Suppressor macrophage treated with lipopolysaccharide for 1 hour (primary cell): ENCODE measurements at regions not wholly inside any gene's neighbourhood (a gene's known extent, or its start where the extent isn't known, plus 50 kb on each side); places are given as distances from the start of the nearest gene placed in this dataset.

Source experiments
- DNase-seq, 3 donors: peaks; one replicate each; pipeline ENCODE4 v3.0.0-alpha.2; 2020 to 2022

DNA sequence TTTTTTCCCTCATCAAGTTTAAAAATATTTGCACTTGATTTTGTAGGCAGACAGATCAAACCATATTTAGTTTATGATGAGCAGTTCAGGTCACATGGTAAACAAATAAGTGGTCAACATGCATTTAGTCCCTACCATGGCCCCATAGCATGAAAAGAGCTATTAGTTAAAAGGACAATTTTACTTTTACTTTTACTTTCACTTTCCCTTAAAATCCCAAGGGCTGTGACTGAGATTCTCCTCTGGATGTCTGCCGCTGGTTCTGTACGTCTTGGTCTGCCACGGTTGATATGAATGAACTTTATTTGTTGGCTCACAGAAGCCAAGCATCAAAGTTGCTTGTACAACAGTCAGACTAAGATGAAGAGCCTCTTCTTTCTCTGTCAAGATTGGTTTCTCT is 626.2 kb upstream of the CDH7 start:
- DNase-seq: no peak

- DNase-seq: no peak
Measured at GRCh38 chr18:65103864-65104263, 646.9 kb upstream of the CDH7 start.

- DNase-seq: no peak
Measured at GRCh38 chr18:65093346-65093745, 657.5 kb upstream of the CDH7 start.

DNA sequence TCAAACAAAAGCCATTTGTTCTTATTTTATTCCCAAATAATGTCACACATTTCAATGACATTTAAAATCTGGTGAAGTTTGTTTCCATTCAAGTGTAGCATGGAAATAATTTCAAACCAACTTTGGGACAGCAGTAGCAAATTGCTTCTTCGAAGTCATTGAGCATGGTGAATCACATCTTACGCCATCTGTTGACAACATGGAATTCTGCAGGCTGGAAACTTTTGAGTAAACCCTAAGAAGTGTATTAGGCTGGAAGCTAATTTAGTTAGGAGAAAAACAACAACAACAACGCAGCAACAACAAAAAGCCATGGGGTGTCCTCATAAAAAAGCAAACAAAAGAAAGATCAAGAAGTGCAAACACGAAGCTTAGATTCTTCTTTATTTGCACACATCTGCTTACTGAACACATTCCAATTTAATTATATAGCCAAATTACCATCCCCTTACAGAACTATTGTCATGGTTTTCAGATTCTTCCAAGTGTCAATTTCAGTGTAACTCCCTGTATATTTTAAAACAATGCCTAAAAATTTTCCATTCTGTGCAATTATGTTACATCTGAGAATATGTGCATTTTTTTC is 659.0 kb upstream of the CDH7 start:
- DNase-seq: peak; percentile 8 to 21 (median 16)

- no peak for DNase-seq
Measured at GRCh38 chr18:65082907-65083306, 667.9 kb upstream of the CDH7 start.

DNA sequence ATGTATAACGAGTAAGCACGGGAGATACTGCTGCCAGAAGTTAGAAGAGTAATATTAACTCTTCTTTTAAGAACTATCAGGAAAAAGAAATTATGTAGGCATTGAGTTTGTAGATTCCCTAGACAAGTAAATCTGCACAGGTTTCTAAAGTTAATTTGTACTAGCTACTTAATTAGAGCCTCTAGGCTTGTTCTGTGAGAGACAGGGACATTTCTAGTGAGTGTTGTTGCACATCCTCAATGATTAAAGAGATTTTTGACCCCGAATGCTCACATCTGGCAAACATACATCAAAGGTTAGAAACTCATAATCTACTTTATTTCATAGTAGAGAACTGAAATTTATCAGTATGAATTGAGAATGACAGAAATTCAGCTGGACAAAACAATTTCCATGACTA is 669.0 kb upstream of the CDH7 start:
- no peak for DNase-seq

- DNase-seq: no peak
Measured at GRCh38 chr18:65073060-65073550, 677.7 kb upstream of the CDH7 start.

DNA sequence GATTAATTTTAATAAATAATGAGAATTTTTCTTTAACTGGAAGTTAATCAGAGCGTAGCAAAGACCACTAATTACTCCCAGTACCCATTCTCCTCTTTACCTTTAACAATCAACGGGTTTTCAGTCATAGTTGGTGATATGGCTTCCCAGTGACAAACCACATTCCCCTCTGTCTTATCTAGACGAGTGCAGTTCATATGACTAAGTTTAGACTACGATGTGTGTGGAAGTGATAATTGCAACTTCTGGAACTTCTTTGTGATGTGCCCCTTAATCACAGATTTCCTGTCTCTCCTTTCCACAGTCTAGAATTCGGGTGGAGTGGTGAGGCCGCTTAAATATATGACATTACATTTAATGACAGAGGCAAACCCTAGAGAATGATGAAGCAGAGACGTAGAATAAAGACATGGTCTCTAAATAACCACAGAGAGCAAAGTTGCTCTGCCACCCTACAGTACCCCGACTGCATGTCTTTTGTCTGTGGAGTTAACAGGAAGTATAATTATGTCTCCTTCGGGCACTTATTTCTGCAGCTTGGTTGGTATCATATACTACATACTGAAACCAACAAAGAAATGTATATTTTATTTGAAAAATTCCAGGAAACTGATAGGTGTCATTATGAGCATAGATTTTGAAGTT is 693.3 kb upstream of the CDH7 start:
- no peak for DNase-seq

DNA sequence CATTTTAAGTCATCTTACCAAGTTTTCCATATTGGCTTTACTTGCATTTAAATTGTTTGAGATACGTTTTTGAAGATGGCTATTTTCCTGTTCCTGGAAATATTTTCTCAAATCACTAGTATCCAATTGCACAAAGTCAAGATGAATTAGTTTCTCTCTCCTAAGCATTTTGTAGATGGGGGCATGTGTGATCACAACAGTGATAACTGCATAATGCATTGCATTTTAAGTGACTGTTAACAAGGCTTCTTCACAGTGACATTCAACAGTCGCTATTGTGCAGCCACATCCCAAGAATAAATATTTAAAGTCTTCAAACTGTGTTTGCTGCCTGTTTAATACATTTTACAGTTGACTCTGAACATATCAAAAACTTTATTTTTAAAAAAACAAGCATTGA is 694.2 kb upstream of the CDH7 start:
- no peak for DNase-seq

DNA sequence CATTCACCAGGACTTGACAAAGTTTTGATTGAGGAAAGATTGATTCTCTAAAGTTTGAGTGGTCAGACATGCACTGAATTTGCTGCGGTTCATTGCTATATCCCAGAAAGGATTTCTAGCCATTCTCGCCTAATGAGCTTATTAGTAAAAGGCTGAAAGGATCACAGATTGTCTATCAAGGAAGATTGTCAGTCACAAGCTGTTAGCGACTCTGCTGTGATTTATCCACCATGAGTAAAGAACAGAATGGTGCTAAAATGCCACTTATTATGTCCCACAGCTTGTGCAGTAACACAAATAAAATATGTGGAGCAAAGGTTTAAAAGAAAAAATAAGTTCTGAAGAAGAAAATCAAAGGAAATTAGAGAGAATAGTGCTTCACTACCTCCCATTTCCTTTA is 701.2 kb upstream of the CDH7 start:
- no peak for DNase-seq

- DNase-seq: no peak
Measured at GRCh38 chr18:65039578-65039977, 711.2 kb upstream of the CDH7 start.

- no peak for DNase-seq
Measured at GRCh38 chr18:65035701-65036100, 715.1 kb upstream of the CDH7 start.

DNA sequence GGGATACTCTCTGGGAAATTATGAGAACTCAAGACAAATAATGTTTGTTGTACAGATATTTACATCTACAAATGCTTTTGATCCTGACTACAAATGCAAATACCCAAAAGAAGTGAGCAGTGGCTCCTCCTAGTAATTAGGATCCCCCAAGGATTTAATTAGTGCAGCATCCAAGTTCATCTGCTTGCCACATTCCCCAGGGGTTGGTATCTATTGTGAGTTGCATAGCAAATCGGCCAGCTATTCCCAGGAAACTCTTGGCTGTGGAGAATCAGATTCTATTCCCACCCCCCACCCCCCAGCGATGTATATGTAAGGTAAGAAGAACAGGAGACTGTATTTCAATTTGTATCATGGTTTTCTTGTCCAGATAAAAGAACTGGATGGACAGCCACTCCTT is 725.1 kb upstream of the CDH7 start:
- no peak for DNase-seq

GRCh38 chr18:65021021-65021420 is 729.8 kb upstream of the CDH7 start:
- DNase-seq: no peak

DNA sequence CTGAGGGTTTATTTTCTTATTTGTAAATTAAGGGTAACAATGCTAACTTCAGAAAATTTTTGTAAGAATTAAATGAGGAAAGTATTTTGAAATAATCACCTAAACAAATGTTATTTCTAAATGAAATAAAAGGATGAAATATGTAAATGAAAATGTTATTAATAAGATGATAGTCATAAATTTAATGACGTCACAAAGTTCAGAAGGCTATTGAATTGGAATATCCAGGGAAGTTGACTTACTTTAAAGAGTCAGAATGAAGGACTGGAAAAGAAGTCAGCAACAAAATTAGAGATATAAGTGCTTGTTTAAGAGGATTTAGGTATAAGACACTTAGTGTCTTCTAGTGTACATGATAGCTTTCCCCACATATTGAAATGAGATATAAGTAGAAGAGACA is 732.6 kb upstream of the CDH7 start:
- DNase-seq: no peak

DNA sequence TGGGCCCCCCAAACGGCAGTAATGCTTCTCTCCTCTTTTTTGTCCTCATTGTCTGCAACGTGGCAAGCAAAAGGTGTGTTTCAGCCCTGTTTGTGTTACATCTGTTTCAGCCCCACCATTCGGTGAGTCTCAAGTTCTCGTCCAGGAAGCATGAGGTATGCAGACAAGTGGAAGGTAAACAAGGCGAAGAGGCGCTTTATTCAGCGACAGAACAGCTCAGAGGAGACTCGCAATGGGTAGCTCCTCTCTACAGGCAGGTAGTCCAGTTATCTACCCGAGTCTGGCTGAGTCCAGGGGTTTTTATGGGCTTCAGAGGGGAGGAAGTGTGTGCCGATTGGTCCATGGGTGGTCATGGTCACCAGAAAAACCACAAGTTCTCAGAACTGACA is 733.4 kb upstream of the CDH7 start:
- no peak for DNase-seq

- DNase-seq: no peak
Measured at GRCh38 chr18:65016631-65017371, 734.0 kb upstream of the CDH7 start.

DNA sequence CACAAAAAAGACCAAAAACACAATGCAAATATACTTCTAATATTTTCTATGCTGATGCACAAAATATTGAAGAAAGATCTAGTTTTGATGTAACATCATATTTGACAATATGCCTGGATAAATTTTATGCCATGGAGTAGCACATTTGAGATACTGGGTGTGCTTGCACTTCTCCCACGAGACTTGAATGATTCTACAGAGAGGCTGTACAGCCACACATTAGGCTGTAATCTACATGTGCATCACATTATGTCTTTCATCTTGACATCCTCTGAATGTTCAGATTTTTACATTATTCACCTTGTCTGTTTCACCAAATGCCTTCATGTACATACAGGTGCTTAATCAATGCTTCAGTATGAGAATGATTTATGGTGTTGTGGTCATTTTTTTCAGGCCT is 756.4 kb upstream of the CDH7 start:
- no peak for DNase-seq

GRCh38 chr18:64993695-64994094 is 757.1 kb upstream of the CDH7 start:
- no peak for DNase-seq

DNA sequence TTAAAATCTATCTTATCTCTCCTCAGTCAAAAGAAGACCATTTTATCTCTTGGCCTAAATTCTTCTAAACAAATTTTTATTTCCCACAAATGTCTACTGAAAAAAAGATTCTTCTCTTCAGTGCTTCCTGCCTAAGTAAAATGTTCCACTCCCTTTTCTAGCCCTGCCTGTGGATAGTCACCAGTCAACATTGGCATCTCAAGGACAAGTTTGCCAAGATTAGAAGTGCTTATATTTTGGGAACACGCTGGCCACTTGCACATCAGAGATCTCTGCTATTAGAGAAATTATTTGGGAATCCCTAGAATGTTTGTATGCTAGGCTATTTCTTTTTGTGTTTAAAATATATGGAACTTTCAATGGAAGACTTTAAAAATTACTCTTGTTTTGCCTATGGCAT is 758.2 kb upstream of the CDH7 start:
- DNase-seq: no peak

- DNase-seq: no peak
Measured at GRCh38 chr18:64991102-64991501, 759.7 kb upstream of the CDH7 start.

DNA sequence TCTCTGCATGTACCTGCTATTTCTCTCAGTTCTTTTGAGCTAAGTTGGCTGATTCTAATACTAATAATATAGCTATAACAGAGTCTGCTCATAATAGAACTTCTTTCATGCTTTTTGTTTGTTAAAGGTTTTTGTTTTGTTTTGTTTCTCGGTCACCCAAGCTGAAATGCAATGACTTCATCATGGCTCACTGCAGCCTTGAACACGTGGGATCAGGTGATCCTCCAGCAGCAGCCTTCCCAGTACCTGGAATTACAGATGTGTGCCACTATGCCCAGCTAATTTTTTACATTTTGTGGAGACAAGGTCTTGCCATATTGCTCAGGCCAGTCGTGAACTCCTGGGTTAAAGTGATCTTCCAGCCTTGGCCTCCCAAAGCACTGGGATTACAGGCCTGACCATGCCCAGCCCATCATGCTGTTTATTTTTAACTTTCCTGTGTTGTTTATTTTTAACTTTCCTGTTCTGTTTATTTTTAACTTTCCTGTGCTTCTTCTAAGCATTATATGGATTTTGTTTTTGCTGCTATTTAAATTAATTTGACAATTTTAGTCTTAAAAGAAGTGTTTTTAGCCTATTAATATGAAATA is 763.8 kb upstream of the CDH7 start:
- no peak for DNase-seq

DNA sequence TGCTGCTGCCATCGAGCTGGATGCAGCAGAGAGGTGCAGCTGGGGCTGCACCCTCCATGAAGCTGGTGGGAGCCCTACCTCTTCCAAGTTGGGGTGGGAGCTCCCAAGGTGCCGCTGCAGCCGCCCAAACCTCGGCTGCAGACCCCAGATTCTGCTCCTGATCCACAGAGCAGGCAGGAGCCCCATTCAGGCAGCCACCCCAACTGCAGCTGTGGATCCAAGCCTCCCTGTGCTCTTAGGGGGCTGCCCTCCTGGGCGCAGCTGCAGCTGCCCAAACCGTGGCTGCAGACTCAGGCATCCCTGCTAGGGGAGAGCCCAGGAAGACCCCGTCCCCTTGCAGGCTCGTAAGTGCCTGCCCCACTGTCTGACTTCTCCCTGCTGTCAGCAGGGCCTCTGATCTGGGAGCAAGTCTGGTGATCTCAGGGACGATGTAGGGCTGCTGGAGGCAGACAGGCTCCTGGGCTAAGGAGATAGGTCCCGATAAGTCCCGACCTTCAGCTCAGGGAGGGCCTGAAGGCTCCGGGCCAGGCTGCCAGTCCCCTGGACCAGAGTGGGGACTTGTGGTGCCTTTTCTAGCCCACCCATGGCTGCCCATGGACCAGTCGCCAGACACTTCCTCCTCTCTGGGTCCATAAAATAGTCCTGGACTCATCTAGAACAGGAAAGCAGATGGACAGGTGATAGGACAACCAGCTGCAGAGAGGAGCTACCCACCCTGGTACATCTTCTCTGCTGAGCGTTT is 767.1 kb upstream of the CDH7 start:
- no peak for DNase-seq
